ENCODE measurements at regions not wholly inside any gene's neighbourhood (a gene's known extent, or its start where the extent isn't known, plus 50 kb on each side); places are given as distances from the start of the nearest gene placed in this dataset.

- ChIA-PET CTCF (interaction anchor here (0.9 to 7.6 kb wide), 6 partner anchors 8 to 175 kb away, joined by 3 to 62 read pairs (median 5); no protein-coding TSS in a partner anchor), POLR2A (no interaction called here)
- no peak for DNase-seq (ENCODE audit: extremely low spot score)
- TF ChIP-seq, protein P1, sequence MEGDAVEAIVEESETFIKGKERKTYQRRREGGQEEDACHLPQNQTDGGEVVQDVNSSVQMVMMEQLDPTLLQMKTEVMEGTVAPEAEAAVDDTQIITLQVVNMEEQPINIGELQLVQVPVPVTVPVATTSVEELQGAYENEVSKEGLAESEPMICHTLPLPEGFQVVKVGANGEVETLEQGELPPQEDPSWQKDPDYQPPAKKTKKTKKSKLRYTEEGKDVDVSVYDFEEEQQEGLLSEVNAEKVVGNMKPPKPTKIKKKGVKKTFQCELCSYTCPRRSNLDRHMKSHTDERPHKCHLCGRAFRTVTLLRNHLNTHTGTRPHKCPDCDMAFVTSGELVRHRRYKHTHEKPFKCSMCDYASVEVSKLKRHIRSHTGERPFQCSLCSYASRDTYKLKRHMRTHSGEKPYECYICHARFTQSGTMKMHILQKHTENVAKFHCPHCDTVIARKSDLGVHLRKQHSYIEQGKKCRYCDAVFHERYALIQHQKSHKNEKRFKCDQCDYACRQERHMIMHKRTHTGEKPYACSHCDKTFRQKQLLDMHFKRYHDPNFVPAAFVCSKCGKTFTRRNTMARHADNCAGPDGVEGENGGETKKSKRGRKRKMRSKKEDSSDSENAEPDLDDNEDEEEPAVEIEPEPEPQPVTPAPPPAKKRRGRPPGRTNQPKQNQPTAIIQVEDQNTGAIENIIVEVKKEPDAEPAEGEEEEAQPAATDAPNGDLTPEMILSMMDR (IDR thresholded peaks at IDR 0.05; ENCODE audit: control extremely low read depth, extremely low read depth, low read depth, missing control alignments) = no peak
Observed at GRCh38 chr2:64820901-64821300, 167.2 kb upstream of the SERTAD2 start.

DNA sequence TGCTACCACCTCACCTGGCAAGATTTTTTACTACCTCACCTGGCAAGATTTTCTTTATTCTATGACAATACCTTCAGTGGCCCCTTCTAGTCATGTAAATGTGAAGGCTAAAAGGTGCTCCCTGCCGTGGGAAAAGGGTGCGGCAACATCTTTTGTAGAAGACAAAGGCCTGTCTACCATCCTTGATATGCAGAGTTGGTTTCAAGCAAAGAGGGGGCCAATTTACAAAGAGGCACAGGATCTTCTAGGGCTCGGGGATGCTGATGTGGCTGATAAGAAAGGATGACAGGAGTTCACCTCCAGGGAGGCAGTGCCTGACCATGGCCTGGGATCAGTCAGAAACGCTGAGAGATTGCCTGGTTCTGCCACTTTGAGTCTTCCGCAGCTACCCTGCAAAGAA lies 165.4 kb upstream of the SLC1A4 start:
- ChIA-PET POLR2A (no interaction called here), CTCF (interaction anchor here (1.2 to 2.5 kb wide), 4 partner anchors 9 to 178 kb away, joined by 3 to 13 read pairs (median 6); no protein-coding TSS in a partner anchor)
- TF ChIP-seq, protein P1 (IDR thresholded peaks at IDR 0.05; ENCODE audit: control extremely low read depth, extremely low read depth, low read depth, missing control alignments) = no peak
- DNase-seq (ENCODE audit: extremely low spot score) = no peak

- no peak for DNase-seq (ENCODE audit: extremely low spot score)
- TF ChIP-seq, protein P1 (IDR thresholded peaks at IDR 0.05; ENCODE audit: control extremely low read depth, extremely low read depth, low read depth, missing control alignments) = no peak
- ChIA-PET CTCF (no interaction called here), POLR2A (no interaction called here)
Observed at GRCh38 chr2:64825831-64826491, 163.2 kb upstream of the SLC1A4 start.

DNA sequence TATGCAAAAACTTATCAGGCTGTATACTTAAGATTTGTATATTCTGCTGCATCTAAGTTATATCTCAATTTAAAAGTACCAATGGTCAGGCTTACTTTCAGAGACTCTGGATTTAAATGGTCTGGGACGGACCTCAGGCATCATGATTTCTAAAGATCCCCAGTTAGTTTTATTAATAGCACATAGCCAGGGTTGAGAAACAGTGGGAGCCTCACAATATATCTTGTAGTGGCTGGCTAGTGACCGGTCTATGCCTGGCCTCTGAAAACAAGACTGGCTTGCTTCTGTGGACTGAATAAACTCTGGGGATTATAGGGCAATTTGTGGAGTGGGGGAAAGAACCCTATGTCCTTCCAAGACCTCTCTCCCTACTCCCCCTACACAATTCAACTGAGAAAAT lies 162.5 kb upstream of the SLC1A4 start:
- ChIA-PET CTCF (interaction anchor here (1.7 kb wide), 1 partner anchor 38 kb away, joined by 3 read pairs; no protein-coding TSS in a partner anchor), POLR2A (no interaction called here)
- TF ChIP-seq, protein P1 (IDR thresholded peaks at IDR 0.05; ENCODE audit: control extremely low read depth, extremely low read depth, low read depth, missing control alignments) = no peak
- no peak for DNase-seq (ENCODE audit: extremely low spot score)

DNA sequence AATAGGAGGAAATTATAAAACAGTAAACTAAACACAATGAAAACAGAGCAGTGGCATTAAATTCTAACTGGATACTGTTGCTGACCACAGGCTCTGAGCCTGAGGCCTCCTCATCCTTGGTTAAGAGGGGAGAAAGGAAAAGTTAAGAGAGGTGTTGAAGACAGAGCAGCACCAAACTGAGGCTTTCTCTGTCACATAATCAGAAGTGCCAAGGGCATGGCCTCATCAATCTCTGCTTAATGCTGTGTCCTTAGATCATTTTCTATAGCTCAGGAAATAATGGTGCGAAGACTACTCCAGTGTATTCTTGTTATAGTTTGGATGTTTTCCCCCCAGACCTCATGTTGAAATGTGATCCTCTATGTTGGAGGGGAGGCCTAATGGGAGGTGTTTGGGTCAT lies 160.9 kb upstream of the SLC1A4 start:
- CTCF ChIA-PET = interaction anchor here (0.7 to 1.7 kb wide), 5 partner anchors 9 to 36 kb away, joined by 3 to 5 read pairs (median 3); no protein-coding TSS in a partner anchor
- DNase-seq (ENCODE audit: extremely low spot score) = no peak
- TF ChIP-seq, protein P1 (IDR thresholded peaks at IDR 0.05; ENCODE audit: control extremely low read depth, extremely low read depth, low read depth, missing control alignments) = no peak
- POLR2A ChIA-PET = interaction anchor here (1.2 kb wide), 1 partner anchor 12 kb away, joined by 3 read pairs; no protein-coding TSS in a partner anchor

DNA sequence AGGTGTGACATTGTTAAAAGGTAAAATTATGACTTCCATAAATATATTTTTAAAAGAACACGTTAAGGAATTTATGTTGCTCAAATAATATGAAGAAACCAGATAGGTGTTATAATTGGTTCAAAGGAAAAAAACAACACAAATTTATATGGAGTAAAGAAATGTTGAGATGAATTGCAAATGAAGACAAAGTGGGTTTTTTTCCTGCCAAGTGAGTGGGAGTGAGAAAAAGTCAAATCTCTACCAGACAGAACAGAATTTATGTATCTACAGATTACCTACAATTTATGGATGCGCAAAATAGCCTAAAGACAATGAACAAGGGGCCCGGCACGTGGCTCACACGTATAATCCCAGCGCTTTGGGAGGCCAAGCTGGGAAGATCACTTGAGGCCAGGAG lies 159.7 kb upstream of the SLC1A4 start:
- TF ChIP-seq, protein P1 (IDR thresholded peaks at IDR 0.05; ENCODE audit: control extremely low read depth, extremely low read depth, low read depth, missing control alignments) = no peak
- ChIA-PET POLR2A (no interaction called here), CTCF (interaction anchor here (0.8 to 5.6 kb wide), 9 partner anchors 10 to 499 kb away, joined by 3 to 62 read pairs (median 4); no protein-coding TSS in a partner anchor)
- DNase-seq (ENCODE audit: extremely low spot score) = no peak
